ENCODE measurements at regions not wholly inside any gene's neighbourhood (a gene's known extent, or its start where the extent isn't known, plus 50 kb on each side); places are given as distances from the start of the nearest gene placed in this dataset.

- TF ChIP-seq TAF1 (IDR thresholded peaks at IDR 0.05; ENCODE audit: borderline replicate concordance, insufficient read depth, low read length) (no peak), POLR2AphosphoS5 (IDR thresholded peaks at IDR 0.05; ENCODE audit: low read depth, low read length) (no peak), REST (IDR thresholded peaks at IDR 0.05; ENCODE audit: insufficient read depth in 1 of 2, low read depth in 2 of 2, low read length in 2 of 2) (no peak), SIN3A (IDR thresholded peaks at IDR 0.05; ENCODE audit: borderline replicate concordance, insufficient read depth, low read length) (no peak)
Measured at GRCh38 chr1:208977638-208978256, 605.8 kb upstream of the CAMK1G start.

GRCh38 chr1:208979776-208980175, 603.7 kb upstream of the CAMK1G start:
- TF ChIP-seq POLR2AphosphoS5 (IDR thresholded peaks at IDR 0.05; ENCODE audit: low read depth, low read length) = no peak
- no peak for TF ChIP-seq TAF1 (IDR thresholded peaks at IDR 0.05; ENCODE audit: borderline replicate concordance, insufficient read depth, low read length)
- TF ChIP-seq REST (IDR thresholded peaks at IDR 0.05; ENCODE audit: insufficient read depth in 1 of 2, low read depth in 2 of 2, low read length in 2 of 2) = no peak
- no peak for TF ChIP-seq FOXP2 (optimal IDR thresholded peaks at IDR 0.05; ENCODE audit: borderline replicate concordance, extremely low read depth, extremely low read length, insufficient read depth)
- TF ChIP-seq SIN3A (IDR thresholded peaks at IDR 0.05; ENCODE audit: borderline replicate concordance, insufficient read depth, low read length) = no peak

- TF ChIP-seq TAF1 (IDR thresholded peaks at IDR 0.05; ENCODE audit: borderline replicate concordance, insufficient read depth, low read length) (no peak), FOXP2 (optimal IDR thresholded peaks at IDR 0.05; ENCODE audit: borderline replicate concordance, extremely low read depth, extremely low read length, insufficient read depth) (no peak)
Measured at GRCh38 chr1:208980605-208981004, 602.9 kb upstream of the CAMK1G start.

GRCh38 chr1:208985231-208985630, 598.3 kb upstream of the CAMK1G start:
- TF ChIP-seq SIN3A (IDR thresholded peaks at IDR 0.05; ENCODE audit: borderline replicate concordance, insufficient read depth, low read length) = no peak
- no peak for TF ChIP-seq TAF1 (IDR thresholded peaks at IDR 0.05; ENCODE audit: borderline replicate concordance, insufficient read depth, low read length)
- no peak for TF ChIP-seq FOXP2 (optimal IDR thresholded peaks at IDR 0.05; ENCODE audit: borderline replicate concordance, extremely low read depth, extremely low read length, insufficient read depth)
- TF ChIP-seq POLR2AphosphoS5 (IDR thresholded peaks at IDR 0.05; ENCODE audit: low read depth, low read length) = no peak
- no peak for TF ChIP-seq REST (IDR thresholded peaks at IDR 0.05; ENCODE audit: insufficient read depth in 1 of 2, low read depth in 2 of 2, low read length in 2 of 2)

- TF ChIP-seq POLR2AphosphoS5 (IDR thresholded peaks at IDR 0.05; ENCODE audit: low read depth, low read length) = no peak
- no peak for TF ChIP-seq REST (IDR thresholded peaks at IDR 0.05; ENCODE audit: insufficient read depth in 1 of 2, low read depth in 2 of 2, low read length in 2 of 2)
- no peak for TF ChIP-seq FOXP2 (optimal IDR thresholded peaks at IDR 0.05; ENCODE audit: borderline replicate concordance, extremely low read depth, extremely low read length, insufficient read depth)
- TF ChIP-seq TAF1 (IDR thresholded peaks at IDR 0.05; ENCODE audit: borderline replicate concordance, insufficient read depth, low read length) = no peak
- no peak for TF ChIP-seq SIN3A (IDR thresholded peaks at IDR 0.05; ENCODE audit: borderline replicate concordance, insufficient read depth, low read length)
Measured at GRCh38 chr1:208988811-208989222, 594.7 kb upstream of the CAMK1G start.

All from PFSK-1 (cell line).